GM10266 (cell line): ENCODE measurements at regions not wholly inside any gene's neighbourhood (a gene's known extent, or its start where the extent isn't known, plus 50 kb on each side); places are given as distances from the start of the nearest gene placed in this dataset.

ENCODE experiments used
- DNase-seq: peaks from one replicate; pipeline ENCODE4 v3.0.0; 2012; ENCODE audit errors: extremely low spot score
- CTCF ChIP-seq: IDR thresholded peaks from 2 replicates; pipeline ENCODE4 v1.5.1; 2012; ENCODE audit warnings: mild to moderate bottlenecking, low read depth; ENCODE audit not compliant: control insufficient read depth, insufficient read depth; ENCODE audit errors: missing control alignments

- TF ChIP-seq CTCF: no peak
- DNase-seq: no peak
Measured at GRCh38 chr2:57084697-57085281, 901.0 kb downstream of the CCDC85A start.

GRCh38 chr2:57093020-57093419 lies 909.2 kb downstream of the CCDC85A start:
- DNase-seq: no peak
- TF ChIP-seq CTCF: no peak

GRCh38 chr2:57097855-57098254 lies 914.1 kb downstream of the CCDC85A start:
- DNase-seq: no peak
- TF ChIP-seq CTCF: no peak

GRCh38 chr2:57100436-57100835 lies 916.6 kb downstream of the CCDC85A start:
- DNase-seq: no peak
- no peak for TF ChIP-seq CTCF

GRCh38 chr2:57105694-57106093 lies 921.9 kb downstream of the CCDC85A start:
- DNase-seq: no peak
- TF ChIP-seq CTCF: no peak

- TF ChIP-seq CTCF: no peak
- DNase-seq: no peak
Measured at GRCh38 chr2:57107353-57107752, 923.6 kb downstream of the CCDC85A start.

GRCh38 chr2:57111531-57111930 lies 927.7 kb downstream of the CCDC85A start:
- DNase-seq: no peak
- TF ChIP-seq CTCF: no peak
